GM21825 (cell line): ENCODE measurements at regions not wholly inside any gene's neighbourhood (a gene's known extent, or its start where the extent isn't known, plus 50 kb on each side); places are given as distances from the start of the nearest gene placed in this dataset.

Source experiments
- ATAC-seq: cut with Tn5 transposase; IDR thresholded peaks from one replicate; pipeline ENCODE4 v1.9.1; 2021; ENCODE audit warnings: mild to moderate bottlenecking, moderate library complexity; ENCODE audit not compliant: unreplicated experiment

GRCh38 chr17:69880591-69881112 lies 194.4 kb upstream of the KCNJ16 start:
- ATAC-seq: no peak

- no peak for ATAC-seq
Measured at GRCh38 chr17:69882281-69882680, 192.7 kb upstream of the KCNJ16 start.

GRCh38 chr17:69883120-69883519 lies 191.9 kb upstream of the KCNJ16 start:
- no peak for ATAC-seq

GRCh38 chr17:69884356-69884755 lies 190.7 kb upstream of the KCNJ16 start:
- ATAC-seq: no peak

GRCh38 chr17:69884846-69885245 lies 190.2 kb upstream of the KCNJ16 start:
- ATAC-seq: no peak

GRCh38 chr17:69898601-69899000 lies 176.4 kb upstream of the KCNJ16 start:
- ATAC-seq: no peak

- no peak for ATAC-seq
Measured at GRCh38 chr17:69900101-69900500, 174.9 kb upstream of the KCNJ16 start.

GRCh38 chr17:69900829-69901228 lies 174.2 kb upstream of the KCNJ16 start:
- ATAC-seq: no peak

GRCh38 chr17:69906306-69906705 lies 168.7 kb upstream of the KCNJ16 start:
- ATAC-seq: no peak

GRCh38 chr17:69907132-69907847 lies 167.7 kb upstream of the KCNJ16 start:
- no peak for ATAC-seq

- no peak for ATAC-seq
Measured at GRCh38 chr17:69908626-69909368, 166.2 kb upstream of the KCNJ16 start.

- ATAC-seq: no peak
Measured at GRCh38 chr17:69909389-69909788, 165.6 kb upstream of the KCNJ16 start.

- ATAC-seq: no peak
Measured at GRCh38 chr17:69912805-69913204, 162.2 kb upstream of the KCNJ16 start.

GRCh38 chr17:69913216-69913615 lies 161.8 kb upstream of the KCNJ16 start:
- ATAC-seq: no peak

GRCh38 chr17:69913616-69914015 lies 161.4 kb upstream of the KCNJ16 start:
- no peak for ATAC-seq

GRCh38 chr17:69914520-69914919 lies 160.5 kb upstream of the KCNJ16 start:
- ATAC-seq: no peak

GRCh38 chr17:69916761-69917160 lies 158.3 kb upstream of the KCNJ16 start:
- no peak for ATAC-seq

- ATAC-seq: no peak
Measured at GRCh38 chr17:69918164-69918563, 156.9 kb upstream of the KCNJ16 start.

GRCh38 chr17:69919789-69920188 lies 155.2 kb upstream of the KCNJ16 start:
- no peak for ATAC-seq

- ATAC-seq: no peak
Measured at GRCh38 chr17:69921046-69921445, 154.0 kb upstream of the KCNJ16 start.

- no peak for ATAC-seq
Measured at GRCh38 chr17:69928611-69929010, 146.4 kb upstream of the KCNJ16 start.

- ATAC-seq: no peak
Measured at GRCh38 chr17:69936996-69937395, 138.0 kb upstream of the KCNJ16 start.
